ENCODE measurements at regions not wholly inside any gene's neighbourhood (a gene's known extent, or its start where the extent isn't known, plus 50 kb on each side); places are given as distances from the start of the nearest gene placed in this dataset.
"Not testable (repeated sequence)": the region's sequence is repeated elsewhere in the genome, so short reads cannot be mapped to it uniquely, and the experiment has no call there.

DNA sequence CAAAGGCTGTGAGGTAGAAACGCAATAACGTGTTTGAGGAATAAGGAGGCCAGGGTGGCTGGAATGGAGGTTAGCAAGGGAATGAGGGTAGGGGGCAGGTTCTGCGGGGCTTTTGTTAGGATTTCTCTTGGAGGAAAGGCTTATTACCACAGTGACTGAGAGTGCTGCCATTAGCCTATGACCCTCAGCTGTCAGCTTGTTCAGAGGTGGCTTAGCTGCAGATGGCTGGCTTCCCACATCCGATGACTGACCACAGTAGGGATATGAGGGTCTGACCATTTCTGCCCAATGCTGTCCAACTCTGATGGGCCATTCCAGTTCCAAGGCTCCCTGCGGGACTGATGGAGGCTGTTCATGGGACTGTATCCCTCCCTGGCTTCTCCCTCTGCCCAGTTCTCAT, 181.8 kb downstream of the MIAT start:
- H3K36me3 ChIP-seq = no peaks in the 10 kb centered on the region
- TF ChIP-seq POLR2A (IDR thresholded peaks at IDR 0.05) = no peak
- TF ChIP-seq, protein P1, sequence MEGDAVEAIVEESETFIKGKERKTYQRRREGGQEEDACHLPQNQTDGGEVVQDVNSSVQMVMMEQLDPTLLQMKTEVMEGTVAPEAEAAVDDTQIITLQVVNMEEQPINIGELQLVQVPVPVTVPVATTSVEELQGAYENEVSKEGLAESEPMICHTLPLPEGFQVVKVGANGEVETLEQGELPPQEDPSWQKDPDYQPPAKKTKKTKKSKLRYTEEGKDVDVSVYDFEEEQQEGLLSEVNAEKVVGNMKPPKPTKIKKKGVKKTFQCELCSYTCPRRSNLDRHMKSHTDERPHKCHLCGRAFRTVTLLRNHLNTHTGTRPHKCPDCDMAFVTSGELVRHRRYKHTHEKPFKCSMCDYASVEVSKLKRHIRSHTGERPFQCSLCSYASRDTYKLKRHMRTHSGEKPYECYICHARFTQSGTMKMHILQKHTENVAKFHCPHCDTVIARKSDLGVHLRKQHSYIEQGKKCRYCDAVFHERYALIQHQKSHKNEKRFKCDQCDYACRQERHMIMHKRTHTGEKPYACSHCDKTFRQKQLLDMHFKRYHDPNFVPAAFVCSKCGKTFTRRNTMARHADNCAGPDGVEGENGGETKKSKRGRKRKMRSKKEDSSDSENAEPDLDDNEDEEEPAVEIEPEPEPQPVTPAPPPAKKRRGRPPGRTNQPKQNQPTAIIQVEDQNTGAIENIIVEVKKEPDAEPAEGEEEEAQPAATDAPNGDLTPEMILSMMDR (IDR thresholded peaks at IDR 0.05) = no peak
- H3K4me3 ChIP-seq = no peak overlapping the region
- H3K4me1 ChIP-seq = no peaks in the 10 kb centered on the region
- no peaks in the 10 kb centered on the region for H3K27me3 ChIP-seq
- no peaks in the 10 kb centered on the region for H3K9me3 ChIP-seq
- DNase-seq = no peak
- H3K27ac ChIP-seq = no peak overlapping the region

DNA sequence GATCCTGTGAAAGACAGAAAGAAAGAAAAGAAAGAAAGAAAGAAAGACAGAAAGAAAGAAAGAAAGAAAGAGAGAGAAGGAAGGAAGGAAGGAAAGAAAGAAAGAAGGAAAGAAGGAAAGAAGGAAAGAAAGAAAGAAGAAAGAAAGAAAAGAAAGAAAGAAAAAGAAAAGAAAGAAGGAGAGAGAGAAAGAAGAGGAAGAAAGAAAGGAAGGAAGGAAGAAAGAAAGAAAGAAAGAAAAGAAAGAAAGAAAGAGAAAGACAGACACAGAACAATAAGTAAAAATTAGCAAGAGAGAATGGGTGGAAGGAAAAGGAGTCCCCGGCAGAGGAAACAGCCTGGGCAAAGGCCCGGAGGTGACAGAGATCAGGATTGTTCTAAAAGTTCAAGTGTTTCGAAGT, 183.4 kb downstream of the MIAT start:
- DNase-seq, H3K4me3 ChIP-seq, H3K9me3 ChIP-seq, H3K27ac ChIP-seq, H3K4me1 ChIP-seq, H3K36me3 ChIP-seq, H3K27me3 ChIP-seq: not testable (repeated sequence)

DNA sequence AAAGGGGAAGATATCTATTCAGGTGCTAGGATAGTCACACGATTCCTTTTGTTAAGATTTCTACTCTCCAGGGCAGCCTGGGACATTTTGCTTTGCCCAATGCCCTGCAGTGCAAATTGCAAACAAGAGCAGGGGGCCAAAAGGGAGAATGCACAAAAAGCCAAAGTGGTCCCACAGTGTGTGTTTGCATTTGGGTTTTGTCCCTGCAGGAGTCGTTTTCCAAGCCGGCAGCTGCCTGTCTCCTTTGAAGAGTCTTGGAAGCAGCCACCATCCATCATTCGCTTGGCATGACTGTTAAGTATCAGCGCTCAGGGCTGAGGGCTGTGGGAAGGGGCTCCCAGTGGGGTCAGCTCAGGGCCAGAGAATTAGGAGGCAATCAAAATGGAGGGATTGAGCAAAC, 184.7 kb downstream of the MIAT start:
- Histone ChIP-seq H3K36me3 (no peaks in the 10 kb centered on the region), H3K27me3 (no peaks in the 10 kb centered on the region), H3K9me3 (no peaks in the 10 kb centered on the region), H3K27ac (no peak overlapping the region), H3K4me3 (no peak overlapping the region), H3K4me1 (no peaks in the 10 kb centered on the region)
- no peak for TF ChIP-seq POLR2A (IDR thresholded peaks at IDR 0.05)
- TF ChIP-seq, protein P1 (IDR thresholded peaks at IDR 0.05) = no peak
- no peak for DNase-seq

DNA sequence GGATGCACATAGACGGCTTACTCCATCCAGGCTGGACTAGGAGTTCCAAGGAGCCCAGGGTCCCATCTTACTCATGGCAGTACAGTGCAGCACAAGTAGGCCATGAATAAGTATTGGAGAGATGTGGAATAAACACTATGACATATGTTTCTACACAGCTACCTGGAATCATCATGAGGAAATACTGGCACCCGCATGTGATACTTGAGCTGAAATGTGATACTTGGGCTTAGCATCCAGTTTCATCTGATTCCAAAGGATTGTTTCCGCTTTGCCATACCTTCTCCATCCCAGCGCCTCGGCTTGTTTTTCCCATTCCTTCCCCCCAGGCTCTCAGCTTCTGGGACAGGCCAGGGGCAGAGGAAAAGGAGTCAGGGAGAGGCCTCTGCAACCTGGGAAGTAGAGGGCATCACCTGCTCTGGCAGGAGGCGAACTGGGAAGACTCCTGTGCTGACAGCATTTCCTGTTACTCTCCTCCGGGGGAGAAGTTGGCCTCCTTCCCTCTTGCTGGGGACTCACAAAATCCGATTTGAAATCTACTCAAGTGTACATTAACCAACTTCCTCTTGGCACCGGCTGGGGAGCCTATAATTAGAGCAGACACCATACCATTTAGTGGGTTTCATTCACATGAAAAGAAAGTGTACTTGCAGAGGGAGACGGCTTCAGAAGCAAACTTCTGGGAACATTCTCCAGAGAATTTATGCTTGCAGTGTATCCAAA, 187.8 kb downstream of the MIAT start:
- Histone ChIP-seq H3K27me3 (no peaks in the 10 kb centered on the region), H3K27ac (no peak overlapping the region), H3K4me1 (no peaks in the 10 kb centered on the region), H3K36me3 (no peaks in the 10 kb centered on the region), H3K9me3 (no peaks in the 10 kb centered on the region), H3K4me3 (no peak overlapping the region)
- no peak for DNase-seq
- TF ChIP-seq, protein P1 (IDR thresholded peaks at IDR 0.05) = no peak
- TF ChIP-seq POLR2A (IDR thresholded peaks at IDR 0.05) = no peak

DNA sequence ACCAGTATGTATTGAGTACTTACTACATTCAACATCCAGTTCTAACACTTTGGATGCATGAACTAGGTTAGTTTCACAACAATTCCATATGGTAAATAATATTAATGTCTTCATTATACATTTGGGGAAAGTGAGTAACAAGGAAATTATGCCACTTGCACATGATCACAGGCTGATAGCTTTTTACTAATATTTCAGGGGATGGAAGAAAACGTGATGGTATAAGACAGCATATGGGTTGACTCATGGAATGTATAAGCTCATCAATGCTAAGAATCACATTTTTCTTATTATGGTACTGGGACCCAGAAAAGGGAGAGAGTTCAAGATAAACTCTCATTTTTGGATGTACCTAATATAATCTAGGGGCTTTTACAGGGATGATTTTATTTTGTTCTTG, 188.7 kb downstream of the MIAT start:
- no peak overlapping the region for H3K4me3 ChIP-seq
- no peaks in the 10 kb centered on the region for H3K9me3 ChIP-seq
- H3K36me3 ChIP-seq = no peaks in the 10 kb centered on the region
- H3K27ac ChIP-seq = no peak overlapping the region
- H3K4me1 ChIP-seq = no peaks in the 10 kb centered on the region
- TF ChIP-seq, protein P1 (IDR thresholded peaks at IDR 0.05) = no peak
- no peak for TF ChIP-seq POLR2A (IDR thresholded peaks at IDR 0.05)
- H3K27me3 ChIP-seq = no peaks in the 10 kb centered on the region
- DNase-seq = no peak

DNA sequence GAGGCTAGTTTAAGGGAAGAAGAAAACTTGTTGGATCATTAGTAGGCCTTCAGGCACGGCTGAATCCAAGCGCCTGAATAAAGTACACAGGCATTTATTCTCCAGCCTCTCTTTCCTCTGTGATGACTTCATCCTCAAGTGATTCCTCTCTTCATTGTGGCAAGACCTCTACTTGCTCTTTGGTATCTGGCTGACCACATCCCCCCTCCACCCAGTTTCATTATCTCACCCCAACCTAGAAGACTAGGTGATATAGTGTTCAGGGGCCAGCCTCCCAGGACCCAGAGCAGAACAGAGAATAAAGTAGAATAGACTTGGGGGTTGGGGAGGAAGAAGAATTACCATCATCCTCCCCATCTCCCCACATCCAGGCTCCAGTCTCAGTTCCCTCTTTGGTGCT, 189.3 kb downstream of the MIAT start:
- no peak overlapping the region for H3K27ac ChIP-seq
- H3K36me3 ChIP-seq = no peaks in the 10 kb centered on the region
- H3K9me3 ChIP-seq = no peaks in the 10 kb centered on the region
- H3K27me3 ChIP-seq = no peaks in the 10 kb centered on the region
- no peak for TF ChIP-seq POLR2A (IDR thresholded peaks at IDR 0.05)
- TF ChIP-seq, protein P1 (IDR thresholded peaks at IDR 0.05) = no peak
- DNase-seq = no peak
- H3K4me3 ChIP-seq = no peak overlapping the region
- no peaks in the 10 kb centered on the region for H3K4me1 ChIP-seq

Data from Peyer's patch (tissue), 4 donors.